WI38 (cell line): ENCODE measurements at regions not wholly inside any gene's neighbourhood (a gene's known extent, or its start where the extent isn't known, plus 50 kb on each side); places are given as distances from the start of the nearest gene placed in this dataset.

Experiments used
- H3K4me3 ChIP-seq: 2 replicates; pipeline ENCODE4 v1.5.1; 2011; ENCODE audit warnings: low read depth, mild to moderate bottlenecking, control low read depth, low read length
- CTCF ChIP-seq: IDR thresholded peaks from 2 replicates; pipeline ENCODE4 v1.5.1; 2012; ENCODE audit warnings: low read depth, mild to moderate bottlenecking, control low read depth, low read length

- H3K4me3 ChIP-seq: no peak overlapping the region
- no peak for TF ChIP-seq CTCF
Measured at GRCh38 chr5:162762119-162762518, 675.3 kb upstream of the CCNG1 start.

GRCh38 chr5:162769019-162769418, 668.4 kb upstream of the CCNG1 start:
- no peak for TF ChIP-seq CTCF
- no peak overlapping the region for H3K4me3 ChIP-seq

GRCh38 chr5:162785673-162786072, 651.7 kb upstream of the CCNG1 start:
- no peak for TF ChIP-seq CTCF

GRCh38 chr5:162786234-162786633, 651.2 kb upstream of the CCNG1 start:
- H3K4me3 ChIP-seq: no peak overlapping the region
- TF ChIP-seq CTCF: no peak

More at GRCh38 chr5:162785673-162786072, 651.7 kb upstream of the CCNG1 start:
- H3K4me3 ChIP-seq: no peak overlapping the region

- no peak overlapping the region for H3K4me3 ChIP-seq
- TF ChIP-seq CTCF: no peak
Measured at GRCh38 chr5:162796507-162796906, 640.9 kb upstream of the CCNG1 start.

GRCh38 chr5:162800301-162800700, 637.1 kb upstream of the CCNG1 start:
- TF ChIP-seq CTCF: no peak
- H3K4me3 ChIP-seq: no peak overlapping the region

GRCh38 chr5:162801235-162801634, 636.2 kb upstream of the CCNG1 start:
- TF ChIP-seq CTCF: no peak
- no peak overlapping the region for H3K4me3 ChIP-seq
